GM23338 (cell line): ENCODE measurements at regions not wholly inside any gene's neighbourhood (a gene's known extent, or its start where the extent isn't known, plus 50 kb on each side); places are given as distances from the start of the nearest gene placed in this dataset.

Experiments
- ATAC-seq: fragments of 200-7000 bp; cut with Tn5 transposase; 3 replicates; pipeline ENCODE4 v1.9.1; 2020
- DNase-seq: peaks from one replicate; pipeline ENCODE4 v3.0.0-alpha.2; 2015; ENCODE audit warnings: low spot score
- H2AFZ ChIP-seq: fragments of 200-600 bp; sonication (generic); 2 replicates; pipeline ENCODE4 v1.8.0; 2016; ENCODE audit warnings: antibody characterized with exemption, mild to moderate bottlenecking, moderate library complexity
- H3F3A ChIP-seq: fragments of 200-600 bp; sonication (generic); replicated peaks from 2 replicates; pipeline ENCODE4 v1.8.0; 2017; ENCODE audit warnings: antibody characterized with exemption, mixed run types, low read depth
- H3K27ac ChIP-seq: fragments of 200-600 bp; sonication (generic); 2 replicates; pipeline ENCODE4 v1.6.1; 2016; ENCODE audit warnings: low read depth
- H3K27me3 ChIP-seq: fragments of 200-600 bp; sonication (generic); 2 replicates; pipeline ENCODE4 v1.8.0; 2016; ENCODE audit warnings: mild to moderate bottlenecking, mixed run types, moderate library complexity; ENCODE audit not compliant: insufficient read depth
- H3K36me3 ChIP-seq: fragments of 200-600 bp; sonication (generic); 2 replicates; pipeline ENCODE4 v1.8.0; 2016; ENCODE audit warnings: mild to moderate bottlenecking; ENCODE audit not compliant: insufficient read depth
- H3K4me1 ChIP-seq: fragments of 200-600 bp; sonication (generic); 2 replicates; pipeline ENCODE4 v1.8.0; 2016; ENCODE audit warnings: mild to moderate bottlenecking, moderate library complexity; ENCODE audit not compliant: insufficient read depth
- H3K4me2 ChIP-seq: fragments of 200-600 bp; sonication (generic); 2 replicates; pipeline ENCODE4 v1.7.1; 2017; ENCODE audit warnings: mixed run types
- H3K4me3 ChIP-seq: fragments of 200-600 bp; sonication (generic); 2 replicates; pipeline ENCODE4 v1.6.1; 2016; ENCODE audit warnings: mixed run types
- H3K79me2 ChIP-seq: fragments of 200-600 bp; sonication (generic); replicated peaks from 2 replicates; pipeline ENCODE4 v1.8.0; 2017; ENCODE audit warnings: mild to moderate bottlenecking; ENCODE audit not compliant: insufficient read depth
- H3K9me2 ChIP-seq: fragments of 200-600 bp; sonication (generic); 2 replicates; pipeline ENCODE4 v1.8.0; 2017; ENCODE audit not compliant: insufficient read depth
- H4K20me1 ChIP-seq: fragments of 200-600 bp; sonication (generic); replicated peaks from 2 replicates; pipeline ENCODE4 v1.8.0; 2017; ENCODE audit warnings: mild to moderate bottlenecking; ENCODE audit not compliant: insufficient read depth
- H3K27ac Mint-ChIP-seq: 2 replicates; pipeline ENCODE4 v1.8.0; 2020; ENCODE audit warnings: inconsistent platforms, mild to moderate bottlenecking, moderate library complexity, mixed read lengths
- H3K27me3 Mint-ChIP-seq: 3 replicates; pipeline ENCODE4 v1.8.0; 2022; ENCODE audit warnings: low read depth, mild to moderate bottlenecking, moderate library complexity, mixed read lengths, inconsistent platforms; ENCODE audit not compliant: insufficient read depth, poor library complexity
- H3K36me3 Mint-ChIP-seq: 3 replicates; pipeline ENCODE4 v1.8.0; 2021; ENCODE audit warnings: low read depth, mild to moderate bottlenecking, inconsistent platforms, moderate library complexity, mixed read lengths
- H3K4me1 Mint-ChIP-seq: 3 replicates; pipeline ENCODE4 v1.8.0; 2020; ENCODE audit warnings: mild to moderate bottlenecking, inconsistent platforms, mixed read lengths
- H3K4me3 Mint-ChIP-seq: 3 replicates; pipeline ENCODE4 v1.8.0; 2021; ENCODE audit warnings: moderate library complexity, mild to moderate bottlenecking, inconsistent platforms, mixed read lengths
- H3K9me3 Mint-ChIP-seq: 3 replicates; pipeline ENCODE4 v1.8.0; 2020; ENCODE audit warnings: moderate library complexity, mild to moderate bottlenecking, inconsistent platforms, mixed read lengths
- CREB1 ChIP-seq: fragments of 250-450 bp; sonication (Bioruptor Pico); IDR thresholded peaks from 2 replicates; pipeline ENCODE4 v1.5.0; 2020; ENCODE audit warnings: low read depth, mild to moderate bottlenecking, moderate library complexity
- EZH2 ChIP-seq: fragments of 200-600 bp; sonication (generic); IDR thresholded peaks from one replicate; pipeline ENCODE4 v1.8.0; 2017; ENCODE audit warnings: antibody characterized with exemption, mild to moderate bottlenecking, low read depth; ENCODE audit not compliant: unreplicated experiment
- EZH2phosphoT487 ChIP-seq: fragments of 200-600 bp; sonication (generic); IDR thresholded peaks from one replicate; pipeline ENCODE4 v1.8.1; 2018; ENCODE audit warnings: antibody characterized with exemption; ENCODE audit not compliant: unreplicated experiment
- JUNB ChIP-seq: IDR thresholded peaks from one replicate; pipeline ENCODE4 v1.6.1; 2016; ENCODE audit warnings: antibody characterized with exemption; ENCODE audit not compliant: unreplicated experiment
- NANOG ChIP-seq: IDR thresholded peaks from 2 replicates; pipeline ENCODE4 v1.6.1; 2016; ENCODE audit warnings: antibody characterized with exemption, borderline replicate concordance
- POLR2AphosphoS5 ChIP-seq: IDR thresholded peaks from 2 replicates; pipeline ENCODE4 v1.6.1; 2016; ENCODE audit warnings: antibody characterized with exemption, low read depth
- STAT1 ChIP-seq: IDR thresholded peaks from one replicate; pipeline ENCODE4 v1.6.1; 2016; ENCODE audit warnings: antibody characterized with exemption; ENCODE audit not compliant: unreplicated experiment
- ZNF114 ChIP-seq: fragments of 250-450 bp; sonication (Bioruptor Pico); IDR thresholded peaks from 2 replicates; pipeline ENCODE4 v1.5.0; 2020; ENCODE audit warnings: mild to moderate bottlenecking, moderate library complexity
- ZNF331 ChIP-seq: fragments of 250-450 bp; sonication (Bioruptor Pico); IDR thresholded peaks from 2 replicates; pipeline ENCODE4 v1.5.0; 2020; ENCODE audit warnings: low read depth, mild to moderate bottlenecking, moderate library complexity
- TF ChIP-seq, protein P1 (sequence below): IDR thresholded peaks from one replicate; pipeline ENCODE4 v1.6.1; 2018; ENCODE audit warnings: antibody characterized with exemption; ENCODE audit not compliant: unreplicated experiment
- TF ChIP-seq, protein P2 (sequence below): IDR thresholded peaks from 2 replicates; pipeline ENCODE4 v1.6.1; 2016; ENCODE audit warnings: antibody characterized with exemption

DNA sequence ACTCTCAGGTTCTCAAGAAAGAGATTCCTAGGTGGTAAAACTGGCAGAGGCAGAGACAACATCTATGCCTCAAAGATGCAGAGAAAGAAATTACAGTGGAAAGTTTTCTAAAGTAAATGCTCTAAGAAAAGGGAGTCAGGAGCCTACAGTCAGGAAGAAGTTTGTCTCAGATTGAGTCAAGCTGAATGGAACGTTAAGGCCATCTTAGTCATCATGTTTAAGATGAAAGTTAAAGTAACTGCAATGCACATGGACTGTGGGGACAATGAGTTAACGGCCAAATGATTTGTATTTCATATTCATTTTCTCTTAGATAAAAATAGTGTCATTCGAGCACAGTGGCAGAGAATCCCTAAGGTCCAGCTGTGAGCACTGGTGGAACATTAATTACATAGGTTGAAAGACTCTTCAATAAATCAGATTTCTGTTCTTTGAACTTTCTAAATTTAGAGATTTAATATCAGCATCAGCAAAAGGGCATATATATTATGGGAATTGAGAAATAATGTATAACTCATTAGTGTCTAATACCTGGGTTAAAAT, 384.6 kb downstream of the DTHD1 start (continued):
- TF ChIP-seq, protein P1, sequence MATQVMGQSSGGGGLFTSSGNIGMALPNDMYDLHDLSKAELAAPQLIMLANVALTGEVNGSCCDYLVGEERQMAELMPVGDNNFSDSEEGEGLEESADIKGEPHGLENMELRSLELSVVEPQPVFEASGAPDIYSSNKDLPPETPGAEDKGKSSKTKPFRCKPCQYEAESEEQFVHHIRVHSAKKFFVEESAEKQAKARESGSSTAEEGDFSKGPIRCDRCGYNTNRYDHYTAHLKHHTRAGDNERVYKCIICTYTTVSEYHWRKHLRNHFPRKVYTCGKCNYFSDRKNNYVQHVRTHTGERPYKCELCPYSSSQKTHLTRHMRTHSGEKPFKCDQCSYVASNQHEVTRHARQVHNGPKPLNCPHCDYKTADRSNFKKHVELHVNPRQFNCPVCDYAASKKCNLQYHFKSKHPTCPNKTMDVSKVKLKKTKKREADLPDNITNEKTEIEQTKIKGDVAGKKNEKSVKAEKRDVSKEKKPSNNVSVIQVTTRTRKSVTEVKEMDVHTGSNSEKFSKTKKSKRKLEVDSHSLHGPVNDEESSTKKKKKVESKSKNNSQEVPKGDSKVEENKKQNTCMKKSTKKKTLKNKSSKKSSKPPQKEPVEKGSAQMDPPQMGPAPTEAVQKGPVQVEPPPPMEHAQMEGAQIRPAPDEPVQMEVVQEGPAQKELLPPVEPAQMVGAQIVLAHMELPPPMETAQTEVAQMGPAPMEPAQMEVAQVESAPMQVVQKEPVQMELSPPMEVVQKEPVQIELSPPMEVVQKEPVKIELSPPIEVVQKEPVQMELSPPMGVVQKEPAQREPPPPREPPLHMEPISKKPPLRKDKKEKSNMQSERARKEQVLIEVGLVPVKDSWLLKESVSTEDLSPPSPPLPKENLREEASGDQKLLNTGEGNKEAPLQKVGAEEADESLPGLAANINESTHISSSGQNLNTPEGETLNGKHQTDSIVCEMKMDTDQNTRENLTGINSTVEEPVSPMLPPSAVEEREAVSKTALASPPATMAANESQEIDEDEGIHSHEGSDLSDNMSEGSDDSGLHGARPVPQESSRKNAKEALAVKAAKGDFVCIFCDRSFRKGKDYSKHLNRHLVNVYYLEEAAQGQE: no peak
- no peak for TF ChIP-seq ZNF331 (CRISPR knock-in tag)
- TF ChIP-seq NANOG: no peak

DNA sequence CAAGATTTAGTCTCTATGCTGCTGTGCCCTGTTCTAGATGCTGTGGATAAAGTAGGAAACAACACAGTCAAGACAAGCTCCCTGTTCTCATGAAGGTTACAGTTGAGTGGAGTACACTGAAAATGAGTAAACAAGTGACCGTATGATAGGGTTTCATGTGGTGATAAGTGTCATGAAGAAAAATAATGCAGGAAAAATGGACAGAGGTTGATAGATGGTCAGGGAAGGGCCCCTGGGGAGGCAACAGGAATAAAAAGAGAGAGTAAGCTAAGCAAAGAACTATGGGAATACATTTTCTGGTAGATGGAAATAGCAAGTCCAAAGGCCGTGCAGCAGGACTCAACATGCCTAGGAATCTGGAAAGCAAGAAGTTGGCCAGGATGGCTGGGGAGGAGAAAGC, 394.0 kb downstream of the DTHD1 start:
- H3K36me3 Mint-ChIP-seq: no peaks in the 10 kb centered on the region
- peaks cover 13% of the 10 kb centered on the region; the same call in 2 of the 3 replicates for H3K4me1 Mint-ChIP-seq
- TF ChIP-seq, protein P2, sequence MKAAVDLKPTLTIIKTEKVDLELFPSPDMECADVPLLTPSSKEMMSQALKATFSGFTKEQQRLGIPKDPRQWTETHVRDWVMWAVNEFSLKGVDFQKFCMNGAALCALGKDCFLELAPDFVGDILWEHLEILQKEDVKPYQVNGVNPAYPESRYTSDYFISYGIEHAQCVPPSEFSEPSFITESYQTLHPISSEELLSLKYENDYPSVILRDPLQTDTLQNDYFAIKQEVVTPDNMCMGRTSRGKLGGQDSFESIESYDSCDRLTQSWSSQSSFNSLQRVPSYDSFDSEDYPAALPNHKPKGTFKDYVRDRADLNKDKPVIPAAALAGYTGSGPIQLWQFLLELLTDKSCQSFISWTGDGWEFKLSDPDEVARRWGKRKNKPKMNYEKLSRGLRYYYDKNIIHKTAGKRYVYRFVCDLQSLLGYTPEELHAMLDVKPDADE: no peak
- H3K4me3 Mint-ChIP-seq: no peak overlapping the region
- Histone ChIP-seq H3K27me3 (no peaks in the 10 kb centered on the region), H3K4me2 (no peak overlapping the region), H3K27ac (no peak overlapping the region), H3K36me3 (no peaks in the 10 kb centered on the region), H3K4me1 (no peaks in the 10 kb centered on the region), H3K4me3 (no peak overlapping the region), H3K9me2 (no peaks in the 10 kb centered on the region), H3K79me2 (no peaks in the 10 kb centered on the region), H4K20me1 (no peaks in the 10 kb centered on the region), H3F3A (no peaks in the 10 kb centered on the region), H2AFZ (no peak overlapping the region)
- ATAC-seq: no peak
- H3K27me3 Mint-ChIP-seq: no peaks in the 10 kb centered on the region
- DNase-seq: no peak
- H3K9me3 Mint-ChIP-seq: no peaks in the 10 kb centered on the region
- H3K27ac Mint-ChIP-seq: no peak overlapping the region; the same call in 1 of the 2 replicates

DNA sequence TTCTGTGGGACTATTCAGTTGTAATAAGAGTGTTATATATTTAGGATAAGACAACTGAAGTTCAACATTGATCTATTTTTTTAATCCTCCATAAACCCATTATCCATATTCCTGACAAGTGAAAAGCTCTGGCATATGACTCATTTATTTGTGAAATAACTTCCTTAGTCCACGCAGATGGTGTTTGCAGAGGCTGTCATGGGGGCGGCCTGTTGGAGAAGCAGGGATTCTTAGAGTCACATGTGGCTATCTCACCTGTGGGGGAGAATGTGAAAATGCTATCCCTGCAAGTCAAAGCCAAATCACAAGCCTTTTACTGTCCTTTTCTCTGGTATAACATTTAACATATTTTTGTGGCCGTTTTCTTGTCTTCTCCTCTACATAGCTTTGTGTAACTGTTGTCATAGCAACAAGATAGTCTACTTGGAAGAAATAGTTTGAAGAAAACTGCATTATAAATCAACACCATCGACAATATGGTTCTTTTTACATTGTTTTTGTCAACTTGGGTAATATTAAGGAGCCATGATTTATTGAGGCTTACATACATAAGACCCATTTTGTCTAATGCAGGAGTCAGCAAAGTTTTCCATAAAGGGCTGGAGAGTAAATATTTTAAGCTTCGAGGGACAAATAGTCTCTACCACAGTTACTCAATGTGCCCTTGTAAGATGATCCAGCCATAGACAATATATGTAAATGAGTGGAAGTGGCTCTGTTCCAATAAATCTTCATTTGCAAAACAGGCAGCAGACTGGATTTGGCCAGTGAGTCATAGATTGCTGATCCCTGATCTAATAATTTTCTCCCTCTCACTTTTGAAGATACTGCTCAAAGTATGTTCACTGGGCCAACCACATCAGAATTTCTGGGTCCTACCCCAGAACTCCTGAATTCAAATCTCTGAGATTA, 395.0 kb downstream of the DTHD1 start:
- no peak overlapping the region for H3K27ac Mint-ChIP-seq
- H3K27ac ChIP-seq: no peak overlapping the region
- TF ChIP-seq STAT1 (no peak), JUNB (no peak), POLR2AphosphoS5 (no peak), ZNF114 (CRISPR knock-in tag) (no peak), ZNF331 (CRISPR knock-in tag) (no peak), NANOG (no peak), EZH2phosphoT487 (no peak), CREB1 (no peak), EZH2 (no peak)
- TF ChIP-seq, protein P2: no peak
- TF ChIP-seq, protein P1: no peak

More for the DNA sequence above, 395.0 kb downstream of the DTHD1 start:
- no peaks in the 10 kb centered on the region for H3K9me2 ChIP-seq
- no peaks in the 10 kb centered on the region for H3K79me2 ChIP-seq
- Mint-ChIP-seq H3K9me3 (no peaks in the 10 kb centered on the region), H3K4me3 (no peak overlapping the region), H3K36me3 (no peaks in the 10 kb centered on the region), H3K27me3 (no peaks in the 10 kb centered on the region), H3K4me1 (peaks cover 13% of the 10 kb centered on the region; the same call in 2 of the 3 replicates)
- H3K36me3 ChIP-seq: no peaks in the 10 kb centered on the region
- DNase-seq (no peak), ATAC-seq (no peak)
- no peak overlapping the region for H3K4me2 ChIP-seq
- no peak overlapping the region for H3K4me3 ChIP-seq
- H3K4me1 ChIP-seq: no peaks in the 10 kb centered on the region
- H4K20me1 ChIP-seq: no peaks in the 10 kb centered on the region
- no peaks in the 10 kb centered on the region for H3F3A ChIP-seq
- no peak overlapping the region for H2AFZ ChIP-seq
- H3K27me3 ChIP-seq: no peaks in the 10 kb centered on the region
